Duodenal mucosa (tissue), 2 donors: ENCODE measurements at regions not wholly inside any gene's neighbourhood (a gene's known extent, or its start where the extent isn't known, plus 50 kb on each side); places are given as distances from the start of the nearest gene placed in this dataset.

Experiments
- H3K27ac ChIP-seq: one replicate; pipeline ENCODE4 v1.7.0; 2013; ENCODE audit warnings: low read depth, low read length
- H3K27me3 ChIP-seq, 2 donors: one replicate each; pipeline ENCODE4 v1.7.0; 2013; ENCODE audit warnings: low read length in 2 of 2, control low read depth in 1 of 2; ENCODE audit not compliant: insufficient read depth in 2 of 2, control insufficient read depth in 1 of 2
- H3K36me3 ChIP-seq, 2 donors: one replicate each; pipeline ENCODE4 v1.7.0; 2013; ENCODE audit warnings: low read length in 2 of 2, control low read depth in 1 of 2; ENCODE audit not compliant: insufficient read depth in 2 of 2, control insufficient read depth in 1 of 2
- H3K4me1 ChIP-seq, 2 donors: one replicate each; pipeline ENCODE4 v1.7.0; 2013; ENCODE audit warnings: low read length in 2 of 2, control low read depth in 1 of 2; ENCODE audit not compliant: insufficient read depth in 2 of 2, control insufficient read depth in 1 of 2
- H3K4me3 ChIP-seq, 2 donors: one replicate each; pipeline ENCODE4 v1.7.0; 2013; ENCODE audit warnings: low read length in 2 of 2, low read depth in 1 of 2
- H3K9ac ChIP-seq, 2 donors: one replicate each; pipeline ENCODE4 v1.7.0; 2013; ENCODE audit warnings: low read length in 2 of 2, low read depth in 1 of 2
- H3K9me3 ChIP-seq, 2 donors: one replicate each; pipeline ENCODE4 v1.7.0; 2013; ENCODE audit warnings: low read length in 2 of 2, control low read depth in 1 of 2; ENCODE audit not compliant: control insufficient read depth in 1 of 2

GRCh38 chr10:62453274-62453673, 79.1 kb downstream of the ZNF365 start:
- Histone ChIP-seq H3K4me1 (no peaks in the 10 kb centered on the region), H3K4me3 (no peak overlapping the region), H3K9me3 (no peaks in the 10 kb centered on the region), H3K27me3 (no peaks in the 10 kb centered on the region), H3K36me3 (no peaks in the 10 kb centered on the region), H3K27ac (no peak overlapping the region), H3K9ac (no peak overlapping the region)

GRCh38 chr10:62454687-62455397, 80.7 kb downstream of the ZNF365 start:
- no peak overlapping the region for H3K4me3 ChIP-seq
- H3K27ac ChIP-seq = no peak overlapping the region
- no peaks in the 10 kb centered on the region for H3K4me1 ChIP-seq

GRCh38 chr10:62456611-62457101, 82.5 kb downstream of the ZNF365 start:
- Histone ChIP-seq H3K9ac (no peak overlapping the region), H3K27ac (no peak overlapping the region), H3K27me3 (no peaks in the 10 kb centered on the region), H3K36me3 (no peaks in the 10 kb centered on the region), H3K4me3 (no peak overlapping the region), H3K4me1 (no peaks in the 10 kb centered on the region), H3K9me3 (no peaks in the 10 kb centered on the region)

More at GRCh38 chr10:62454687-62455397, 80.7 kb downstream of the ZNF365 start:
- Histone ChIP-seq H3K9me3 (no peaks in the 10 kb centered on the region), H3K9ac (no peak overlapping the region), H3K36me3 (no peaks in the 10 kb centered on the region), H3K27me3 (no peaks in the 10 kb centered on the region)

- Histone ChIP-seq H3K4me1 (no peaks in the 10 kb centered on the region), H3K9ac (no peak overlapping the region), H3K27ac (no peak overlapping the region), H3K4me3 (no peak overlapping the region), H3K9me3 (no peaks in the 10 kb centered on the region), H3K27me3 (no peaks in the 10 kb centered on the region), H3K36me3 (no peaks in the 10 kb centered on the region)
Observed at GRCh38 chr10:62457196-62457595, 83.0 kb downstream of the ZNF365 start.

GRCh38 chr10:62457598-62457997, 83.4 kb downstream of the ZNF365 start:
- no peak overlapping the region for H3K9ac ChIP-seq
- no peaks in the 10 kb centered on the region for H3K4me1 ChIP-seq
- no peak overlapping the region for H3K4me3 ChIP-seq
- no peak overlapping the region for H3K27ac ChIP-seq
- H3K36me3 ChIP-seq = no peaks in the 10 kb centered on the region
- H3K9me3 ChIP-seq = no peaks in the 10 kb centered on the region
- H3K27me3 ChIP-seq = no peaks in the 10 kb centered on the region

GRCh38 chr10:62459072-62459471, 84.9 kb downstream of the ZNF365 start:
- no peak overlapping the region for H3K27ac ChIP-seq
- H3K4me1 ChIP-seq = no peaks in the 10 kb centered on the region
- H3K9ac ChIP-seq = no peak overlapping the region
- no peak overlapping the region for H3K4me3 ChIP-seq
- no peaks in the 10 kb centered on the region for H3K27me3 ChIP-seq
- H3K9me3 ChIP-seq = no peaks in the 10 kb centered on the region
- no peaks in the 10 kb centered on the region for H3K36me3 ChIP-seq

- H3K27ac ChIP-seq = no peak overlapping the region
- H3K4me3 ChIP-seq = no peak overlapping the region
- no peaks in the 10 kb centered on the region for H3K27me3 ChIP-seq
- H3K9ac ChIP-seq = no peak overlapping the region
- no peaks in the 10 kb centered on the region for H3K36me3 ChIP-seq
- no peaks in the 10 kb centered on the region for H3K9me3 ChIP-seq
- H3K4me1 ChIP-seq = no peaks in the 10 kb centered on the region
Observed at GRCh38 chr10:62459500-62459899, 85.3 kb downstream of the ZNF365 start.

GRCh38 chr10:62460393-62460792, 86.2 kb downstream of the ZNF365 start:
- H3K9ac ChIP-seq = no peak overlapping the region
- no peak overlapping the region for H3K27ac ChIP-seq
- no peak overlapping the region for H3K4me3 ChIP-seq
- no peaks in the 10 kb centered on the region for H3K27me3 ChIP-seq
- no peaks in the 10 kb centered on the region for H3K4me1 ChIP-seq
- no peaks in the 10 kb centered on the region for H3K36me3 ChIP-seq
- peaks cover under 1 to 3% of the 10 kb centered on the region in 2 donors for H3K9me3 ChIP-seq

GRCh38 chr10:62461120-62461519, 87.0 kb downstream of the ZNF365 start:
- no peaks in the 10 kb centered on the region for H3K27me3 ChIP-seq
- H3K4me3 ChIP-seq = no peak overlapping the region
- peaks cover 4 to 7% of the 10 kb centered on the region in 2 donors for H3K9me3 ChIP-seq
- no peak overlapping the region for H3K27ac ChIP-seq
- H3K36me3 ChIP-seq = no peaks in the 10 kb centered on the region
- no peak overlapping the region for H3K9ac ChIP-seq
- no peaks in the 10 kb centered on the region for H3K4me1 ChIP-seq

- H3K4me1 ChIP-seq = no peaks in the 10 kb centered on the region
- no peak overlapping the region for H3K9ac ChIP-seq
- no peaks in the 10 kb centered on the region for H3K27me3 ChIP-seq
- H3K27ac ChIP-seq = no peak overlapping the region
- no peak overlapping the region for H3K4me3 ChIP-seq
- peaks cover 4 to 7% of the 10 kb centered on the region in 2 donors for H3K9me3 ChIP-seq
- H3K36me3 ChIP-seq = no peaks in the 10 kb centered on the region
Observed at GRCh38 chr10:62462461-62462860, 88.3 kb downstream of the ZNF365 start.
